Mucosa of rectum (tissue), 2 donors: ENCODE measurements at regions not wholly inside any gene's neighbourhood (a gene's known extent, or its start where the extent isn't known, plus 50 kb on each side); places are given as distances from the start of the nearest gene placed in this dataset.
A peak's percentile ranks its signal among the peaks of the same experiment; 100 is the strongest.

Experiments
- H3K27ac ChIP-seq, 2 donors: one replicate each; pipeline ENCODE4 v1.7.0; 2013; ENCODE audit warnings: inconsistent platforms in 2 of 2, low read depth in 2 of 2, low read length in 2 of 2
- H3K27me3 ChIP-seq, 2 donors: one replicate each; pipeline ENCODE4 v1.7.0; 2013; ENCODE audit warnings: low read length in 2 of 2; ENCODE audit not compliant: control insufficient read depth in 2 of 2, insufficient read depth in 2 of 2
- H3K36me3 ChIP-seq, 2 donors: one replicate each; pipeline ENCODE4 v1.7.0; 2013; ENCODE audit warnings: low read length in 2 of 2; ENCODE audit not compliant: control insufficient read depth in 2 of 2, insufficient read depth in 2 of 2
- H3K4me1 ChIP-seq, 2 donors: one replicate each; pipeline ENCODE4 v1.7.0; 2013; ENCODE audit warnings: low read length in 2 of 2, mild to moderate bottlenecking in 1 of 2; ENCODE audit not compliant: control insufficient read depth in 2 of 2, insufficient read depth in 2 of 2
- H3K4me3 ChIP-seq, 2 donors: one replicate each; pipeline ENCODE4 v1.7.0; 2013; ENCODE audit warnings: low read length in 2 of 2
- H3K9ac ChIP-seq, 2 donors: one replicate each; pipeline ENCODE4 v1.7.0; 2013; ENCODE audit warnings: low read length in 2 of 2, low read depth in 1 of 2, mild to moderate bottlenecking in 1 of 2
- H3K9me3 ChIP-seq, 2 donors: one replicate each; pipeline ENCODE4 v1.7.0; 2013; ENCODE audit warnings: low read length in 2 of 2; ENCODE audit not compliant: control insufficient read depth in 2 of 2
- donor health status: healthy.
- donor health status: Normal muscosa, but diverticular disease.

GRCh38 chr21:38944402-38944801, 138.7 kb downstream of the ETS2 start:
- no peaks in the 10 kb centered on the region for H3K27me3 ChIP-seq
- no peak overlapping the region for H3K4me3 ChIP-seq
- no peaks in the 10 kb centered on the region for H3K36me3 ChIP-seq
- H3K4me1 ChIP-seq = peaks cover 0 to 3% of the 10 kb centered on the region in 2 donors
- no peaks in the 10 kb centered on the region for H3K9me3 ChIP-seq
- H3K9ac ChIP-seq = no peak overlapping the region
- H3K27ac ChIP-seq = no peak overlapping the region

- Histone ChIP-seq H3K27ac (no peak overlapping the region), H3K9me3 (no peaks in the 10 kb centered on the region), H3K36me3 (no peaks in the 10 kb centered on the region), H3K27me3 (no peaks in the 10 kb centered on the region), H3K4me3 (no peak overlapping the region), H3K9ac (no peak overlapping the region), H3K4me1 (no peaks in the 10 kb centered on the region)
Measured at GRCh38 chr21:38942748-38943211, 137.1 kb downstream of the ETS2 start.

- Histone ChIP-seq H3K36me3 (no peaks in the 10 kb centered on the region), H3K27me3 (no peaks in the 10 kb centered on the region), H3K4me1 (no peaks in the 10 kb centered on the region), H3K27ac (no peak overlapping the region), H3K4me3 (no peak overlapping the region), H3K9ac (no peak overlapping the region), H3K9me3 (no peaks in the 10 kb centered on the region)
Measured at GRCh38 chr21:38938769-38939168, 133.0 kb downstream of the ETS2 start.

- Histone ChIP-seq H3K27me3 (no peaks in the 10 kb centered on the region), H3K9me3 (no peaks in the 10 kb centered on the region), H3K27ac (no peak overlapping the region), H3K36me3 (no peaks in the 10 kb centered on the region), H3K4me3 (no peak overlapping the region), H3K4me1 (peaks cover 0 to 4% of the 10 kb centered on the region in 2 donors), H3K9ac (no peak overlapping the region)
Measured at GRCh38 chr21:38938343-38938742, 132.6 kb downstream of the ETS2 start.

GRCh38 chr21:38937844-38938243, 132.1 kb downstream of the ETS2 start:
- H3K36me3 ChIP-seq = no peaks in the 10 kb centered on the region
- peaks cover 0 to 9% of the 10 kb centered on the region in 2 donors for H3K4me1 ChIP-seq
- no peak overlapping the region for H3K9ac ChIP-seq
- no peaks in the 10 kb centered on the region for H3K27me3 ChIP-seq
- no peak overlapping the region for H3K4me3 ChIP-seq
- no peaks in the 10 kb centered on the region for H3K9me3 ChIP-seq
- no peak overlapping the region for H3K27ac ChIP-seq

- Histone ChIP-seq H3K27me3 (no peaks in the 10 kb centered on the region), H3K4me3 (no peak overlapping the region), H3K36me3 (no peaks in the 10 kb centered on the region), H3K9ac (no peak overlapping the region), H3K27ac (no peak overlapping the region), H3K9me3 (no peaks in the 10 kb centered on the region), H3K4me1 (peaks cover 0 to 9% of the 10 kb centered on the region in 2 donors)
Measured at GRCh38 chr21:38937286-38937790, 131.6 kb downstream of the ETS2 start.

- Histone ChIP-seq H3K27ac (no peak overlapping the region), H3K27me3 (no peaks in the 10 kb centered on the region), H3K9me3 (no peaks in the 10 kb centered on the region), H3K4me1 (peaks cover 0 to 9% of the 10 kb centered on the region in 2 donors), H3K9ac (no peak overlapping the region), H3K4me3 (no peak overlapping the region), H3K36me3 (no peaks in the 10 kb centered on the region)
Measured at GRCh38 chr21:38936240-38936639, 130.5 kb downstream of the ETS2 start.

- H3K9me3 ChIP-seq = peaks cover 0 to 2% of the 10 kb centered on the region in 2 donors
- no peak overlapping the region for H3K9ac ChIP-seq
- peaks cover 0 to 9% of the 10 kb centered on the region in 2 donors for H3K4me1 ChIP-seq
- peak overlapping the region; percentile 35 to 72 for H3K27ac ChIP-seq
- H3K4me3 ChIP-seq = peak overlapping the region in 1 of 2 donors; percentile 7
- H3K36me3 ChIP-seq = no peaks in the 10 kb centered on the region
- no peaks in the 10 kb centered on the region for H3K27me3 ChIP-seq
Measured at GRCh38 chr21:38933731-38934130, 128.0 kb downstream of the ETS2 start.

- no peaks in the 10 kb centered on the region for H3K36me3 ChIP-seq
- no peak overlapping the region for H3K4me3 ChIP-seq
- H3K9me3 ChIP-seq = peaks cover 0 to 2% of the 10 kb centered on the region in 2 donors
- peak overlapping the region in 1 of 2 donors; percentile 23 for H3K9ac ChIP-seq
- peaks cover under 1 to 14% of the 10 kb centered on the region in 2 donors for H3K4me1 ChIP-seq
- H3K27ac ChIP-seq = peak overlapping the region; percentile 40 to 53
- no peaks in the 10 kb centered on the region for H3K27me3 ChIP-seq
Measured at GRCh38 chr21:38931291-38931690, 125.6 kb downstream of the ETS2 start.

GRCh38 chr21:38930853-38931252, 125.1 kb downstream of the ETS2 start:
- Histone ChIP-seq H3K36me3 (no peaks in the 10 kb centered on the region), H3K4me1 (peaks cover 4 to 18% of the 10 kb centered on the region in 2 donors), H3K4me3 (no peak overlapping the region), H3K9me3 (peaks cover 0 to 2% of the 10 kb centered on the region in 2 donors), H3K27me3 (no peaks in the 10 kb centered on the region), H3K27ac (peak overlapping the region; percentile 40 to 64), H3K9ac (peak overlapping the region in 1 of 2 donors; percentile 23)
